HCT116 (cell line): ENCODE measurements at regions not wholly inside any gene's neighbourhood (a gene's known extent, or its start where the extent isn't known, plus 50 kb on each side); places are given as distances from the start of the nearest gene placed in this dataset.

ENCODE experiments used
- CEBPB ChIP-seq: IDR thresholded peaks from 2 replicates; pipeline ENCODE4 v1.6.1; 2012; ENCODE audit warnings: low read depth
- EZH2 ChIP-seq: fragments of 200-600 bp; sonication (generic); IDR thresholded peaks from 2 replicates; pipeline ENCODE4 v1.6.1; 2017; ENCODE audit warnings: antibody characterized with exemption, mixed run types
- POLR2A ChIP-seq: IDR thresholded peaks from 2 replicates; pipeline ENCODE4 v1.7.0; 2011; ENCODE audit warnings: borderline replicate concordance; ENCODE audit not compliant: insufficient read depth, insufficient read length; ENCODE audit errors: extremely low read depth
- SIN3A ChIP-seq: IDR thresholded peaks from 2 replicates; pipeline ENCODE4 v1.6.1; 2012; ENCODE audit warnings: low read depth
- SP1 ChIP-seq: IDR thresholded peaks from 2 replicates; pipeline ENCODE4 v1.6.1; 2012; ENCODE audit warnings: low read depth
- YY1 ChIP-seq: IDR thresholded peaks from 2 replicates; pipeline ENCODE4 v1.6.1; 2011; ENCODE audit warnings: low read length, low read depth, moderate library complexity, mild to moderate bottlenecking; ENCODE audit not compliant: insufficient replicate concordance; ENCODE audit errors: extremely low read depth
- ZFX ChIP-seq: fragments of 450-650 bp; IDR thresholded peaks from 2 replicates; pipeline ENCODE4 v1.6.1; 2017
- ZNF274 ChIP-seq: fragments of 200-500 bp; sonication (Bioruptor generic); IDR thresholded peaks from 2 replicates; pipeline ENCODE4 v1.6.1; 2014; ENCODE audit warnings: mild to moderate bottlenecking, low read depth, low read length, inconsistent platforms
- TF ChIP-seq, protein P1 (sequence below), 3 experiments: fragments of 200-600 bp in 1 of 3; sonication (generic) in 1 of 3; IDR thresholded peaks in 2 of 3; conservative IDR thresholded peaks in 1 of 3; 2 replicates each; pipeline ENCODE4 v1.5.1; 2012 to 2017; ENCODE audit warnings: low read depth in 2 of 3, low read length in 2 of 3, antibody characterized with exemption in 1 of 3, borderline replicate concordance in 1 of 3, control low read depth in 1 of 3, mild to moderate bottlenecking in 1 of 3, mixed read lengths in 1 of 3, mixed run types in 1 of 3, moderate library complexity in 1 of 3; ENCODE audit not compliant: insufficient read depth in 1 of 3
- TF ChIP-seq, protein P2 (sequence below): IDR thresholded peaks from 2 replicates; pipeline ENCODE4 v1.6.1; 2012

DNA sequence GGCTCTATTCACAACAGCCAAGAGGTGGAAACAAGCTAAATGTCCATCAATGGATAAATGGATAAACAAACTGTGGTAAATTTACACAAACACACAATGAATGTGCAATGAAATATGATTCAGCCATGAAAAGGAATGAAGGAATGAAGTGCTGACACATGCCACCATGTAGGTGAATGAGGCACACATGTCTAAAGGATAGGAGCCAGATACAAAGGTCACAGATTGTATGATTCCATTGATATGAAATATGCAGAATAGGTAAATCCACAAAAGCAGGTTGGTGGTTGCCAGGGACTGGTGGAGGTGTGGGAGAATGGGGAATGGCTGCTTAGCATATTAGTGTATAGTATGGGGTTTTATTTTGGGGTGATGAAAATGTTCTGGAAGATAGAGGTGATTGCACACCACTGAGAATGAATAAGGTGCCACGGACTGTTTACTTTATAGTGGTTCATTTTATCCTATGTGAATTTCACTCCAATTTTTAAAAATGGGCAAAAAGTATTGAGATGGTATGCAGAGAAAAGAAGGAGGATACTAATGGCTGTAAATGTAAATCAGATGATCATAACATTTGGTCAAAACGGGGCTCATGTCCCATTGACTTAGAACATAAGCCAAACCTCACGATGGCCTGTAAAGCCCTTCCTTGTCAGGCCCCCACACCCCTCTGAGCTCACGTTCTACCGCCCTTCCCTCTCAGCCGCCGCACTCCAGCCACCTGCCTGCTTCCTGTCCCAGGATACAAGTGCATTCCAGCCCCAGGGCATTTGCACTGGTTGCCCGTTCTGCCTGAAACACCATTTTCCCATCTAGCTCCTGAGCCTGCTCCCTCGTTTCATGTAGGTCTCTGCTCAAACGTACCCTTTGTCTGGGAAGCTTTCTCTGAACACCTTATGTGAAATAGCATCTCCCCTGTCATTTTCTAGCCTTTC, 165.5 kb downstream of the DDX1 start:
- TF ChIP-seq ZFX: no peak
- TF ChIP-seq, protein P1, sequence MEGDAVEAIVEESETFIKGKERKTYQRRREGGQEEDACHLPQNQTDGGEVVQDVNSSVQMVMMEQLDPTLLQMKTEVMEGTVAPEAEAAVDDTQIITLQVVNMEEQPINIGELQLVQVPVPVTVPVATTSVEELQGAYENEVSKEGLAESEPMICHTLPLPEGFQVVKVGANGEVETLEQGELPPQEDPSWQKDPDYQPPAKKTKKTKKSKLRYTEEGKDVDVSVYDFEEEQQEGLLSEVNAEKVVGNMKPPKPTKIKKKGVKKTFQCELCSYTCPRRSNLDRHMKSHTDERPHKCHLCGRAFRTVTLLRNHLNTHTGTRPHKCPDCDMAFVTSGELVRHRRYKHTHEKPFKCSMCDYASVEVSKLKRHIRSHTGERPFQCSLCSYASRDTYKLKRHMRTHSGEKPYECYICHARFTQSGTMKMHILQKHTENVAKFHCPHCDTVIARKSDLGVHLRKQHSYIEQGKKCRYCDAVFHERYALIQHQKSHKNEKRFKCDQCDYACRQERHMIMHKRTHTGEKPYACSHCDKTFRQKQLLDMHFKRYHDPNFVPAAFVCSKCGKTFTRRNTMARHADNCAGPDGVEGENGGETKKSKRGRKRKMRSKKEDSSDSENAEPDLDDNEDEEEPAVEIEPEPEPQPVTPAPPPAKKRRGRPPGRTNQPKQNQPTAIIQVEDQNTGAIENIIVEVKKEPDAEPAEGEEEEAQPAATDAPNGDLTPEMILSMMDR (IDR thresholded peaks at IDR 0.05 in 2 of 3, conservative IDR thresholded peaks at IDR 0.05 in 1 of 3; ENCODE audit: borderline replicate concordance in 1 of 3, insufficient read depth in 1 of 3, low read depth in 2 of 3, low read length in 2 of 3): no peak
- no peak for TF ChIP-seq YY1
- TF ChIP-seq EZH2: no peak
- no peak for TF ChIP-seq POLR2A
- TF ChIP-seq ZNF274: no peak
- TF ChIP-seq SIN3A: no peak
- no peak for TF ChIP-seq SP1
- TF ChIP-seq, protein P2, sequence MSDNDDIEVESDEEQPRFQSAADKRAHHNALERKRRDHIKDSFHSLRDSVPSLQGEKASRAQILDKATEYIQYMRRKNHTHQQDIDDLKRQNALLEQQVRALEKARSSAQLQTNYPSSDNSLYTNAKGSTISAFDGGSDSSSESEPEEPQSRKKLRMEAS: no peak
- TF ChIP-seq CEBPB: no peak
